SKM-1 (cell line): ENCODE measurements at regions not wholly inside any gene's neighbourhood (a gene's known extent, or its start where the extent isn't known, plus 50 kb on each side); places are given as distances from the start of the nearest gene placed in this dataset.

Experiments
- DNase-seq: peaks from one replicate; lab custom pipeline; 2025; ENCODE audit not compliant: unreplicated experiment; lab: John Stamatoyannopoulos, UW

- no peak for DNase-seq
Observed at GRCh38 chrX:9312922-9313867, 151.7 kb upstream of the TBL1X start.

GRCh38 chrX:9315086-9315485, 149.8 kb upstream of the TBL1X start:
- DNase-seq, result no peak

- no peak for DNase-seq
Observed at GRCh38 chrX:9316096-9316495, 148.8 kb upstream of the TBL1X start.

- no peak for DNase-seq
Observed at GRCh38 chrX:9317176-9317575, 147.7 kb upstream of the TBL1X start.

GRCh38 chrX:9318213-9318612, 146.6 kb upstream of the TBL1X start:
- no peak for DNase-seq

- no peak for DNase-seq
Observed at GRCh38 chrX:9318766-9319165, 146.1 kb upstream of the TBL1X start.

GRCh38 chrX:9320940-9321339, 143.9 kb upstream of the TBL1X start:
- DNase-seq, result no peak

- DNase-seq, result no peak
Observed at GRCh38 chrX:9324676-9325075, 140.2 kb upstream of the TBL1X start.

- no peak for DNase-seq
Observed at GRCh38 chrX:9326369-9326768, 138.5 kb upstream of the TBL1X start.

GRCh38 chrX:9327086-9327746, 137.6 kb upstream of the TBL1X start:
- DNase-seq, result no peak

GRCh38 chrX:9327747-9328145, 137.1 kb upstream of the TBL1X start:
- no peak for DNase-seq

- no peak for DNase-seq
Observed at GRCh38 chrX:9329056-9329455, 135.8 kb upstream of the TBL1X start.

GRCh38 chrX:9330249-9330982, 134.4 kb upstream of the TBL1X start:
- no peak for DNase-seq

GRCh38 chrX:9333873-9334560, 130.8 kb upstream of the TBL1X start:
- DNase-seq, result no peak

- DNase-seq, result no peak
Observed at GRCh38 chrX:9335251-9335650, 129.6 kb upstream of the TBL1X start.

GRCh38 chrX:9336456-9336855, 128.4 kb upstream of the TBL1X start:
- no peak for DNase-seq

- no peak for DNase-seq
Observed at GRCh38 chrX:9337046-9337445, 127.8 kb upstream of the TBL1X start.

- DNase-seq, result no peak
Observed at GRCh38 chrX:9338986-9339385, 125.9 kb upstream of the TBL1X start.

- DNase-seq, result no peak
Observed at GRCh38 chrX:9339603-9340491, 125.0 kb upstream of the TBL1X start.
